Uterus (tissue), 2 donors: ENCODE measurements at regions not wholly inside any gene's neighbourhood (a gene's known extent, or its start where the extent isn't known, plus 50 kb on each side); places are given as distances from the start of the nearest gene placed in this dataset.

Experiments used
- POLR2A ChIP-seq, 2 donors: fragments of 450-650 bp; IDR thresholded peaks; one replicate each; pipeline ENCODE4 v1.6.1; 2016; ENCODE audit warnings: antibody characterized with exemption in 2 of 2, mild to moderate bottlenecking in 1 of 2, moderate library complexity in 1 of 2
- TF ChIP-seq, protein P1 (sequence below), 4 experiments: fragments of 200-600 bp in 2 of 4; fragments of 450-650 bp in 2 of 4; sonication (generic) in 2 of 4; IDR thresholded peaks; one replicate each; pipeline ENCODE4 v1.5.1; 2016 to 2019; ENCODE audit warnings: antibody characterized with exemption in 4 of 4, mild to moderate bottlenecking in 2 of 4, moderate library complexity in 1 of 4

DNA sequence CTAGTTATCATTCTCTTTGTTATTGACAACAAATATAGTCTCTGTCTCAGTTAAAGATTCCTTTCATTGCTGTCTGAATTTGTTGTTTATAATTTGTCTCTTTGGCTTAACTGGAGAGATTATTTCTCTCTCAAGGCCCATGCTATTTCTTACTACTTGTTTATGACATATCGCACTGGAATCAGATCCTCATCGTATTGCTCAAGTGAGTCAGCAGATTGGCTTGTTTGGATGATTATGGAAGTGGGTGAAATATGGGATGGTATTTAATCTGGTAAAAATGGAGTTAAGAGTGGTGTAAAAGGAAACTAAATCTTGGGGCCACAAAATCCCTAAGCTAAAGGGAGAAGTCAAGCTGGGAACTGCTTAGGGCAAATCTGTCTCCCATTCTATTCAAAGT, 613.1 kb downstream of the SI start:
- TF ChIP-seq, protein P1, sequence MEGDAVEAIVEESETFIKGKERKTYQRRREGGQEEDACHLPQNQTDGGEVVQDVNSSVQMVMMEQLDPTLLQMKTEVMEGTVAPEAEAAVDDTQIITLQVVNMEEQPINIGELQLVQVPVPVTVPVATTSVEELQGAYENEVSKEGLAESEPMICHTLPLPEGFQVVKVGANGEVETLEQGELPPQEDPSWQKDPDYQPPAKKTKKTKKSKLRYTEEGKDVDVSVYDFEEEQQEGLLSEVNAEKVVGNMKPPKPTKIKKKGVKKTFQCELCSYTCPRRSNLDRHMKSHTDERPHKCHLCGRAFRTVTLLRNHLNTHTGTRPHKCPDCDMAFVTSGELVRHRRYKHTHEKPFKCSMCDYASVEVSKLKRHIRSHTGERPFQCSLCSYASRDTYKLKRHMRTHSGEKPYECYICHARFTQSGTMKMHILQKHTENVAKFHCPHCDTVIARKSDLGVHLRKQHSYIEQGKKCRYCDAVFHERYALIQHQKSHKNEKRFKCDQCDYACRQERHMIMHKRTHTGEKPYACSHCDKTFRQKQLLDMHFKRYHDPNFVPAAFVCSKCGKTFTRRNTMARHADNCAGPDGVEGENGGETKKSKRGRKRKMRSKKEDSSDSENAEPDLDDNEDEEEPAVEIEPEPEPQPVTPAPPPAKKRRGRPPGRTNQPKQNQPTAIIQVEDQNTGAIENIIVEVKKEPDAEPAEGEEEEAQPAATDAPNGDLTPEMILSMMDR (IDR thresholded peaks at IDR 0.05) = no peak
- no peak for TF ChIP-seq POLR2A (IDR thresholded peaks at IDR 0.05)
